Astrocyte of the spinal cord (primary cell): ENCODE measurements at regions not wholly inside any gene's neighbourhood (a gene's known extent, or its start where the extent isn't known, plus 50 kb on each side); places are given as distances from the start of the nearest gene placed in this dataset.

Experiments
- DNase-seq: peaks from one replicate; pipeline ENCODE4 v3.0.0; 2011; ENCODE audit warnings: low read depth, low spot score
- H3K4me3 ChIP-seq: 2 replicates; pipeline ENCODE4 v1.5.1; 2011; ENCODE audit warnings: low read depth, mild to moderate bottlenecking, low read length, moderate library complexity
- in situ Hi-C: cut with HindIII; loops from 2 replicates; pipeline ENCODE4 v1.10.0; 2017; ENCODE audit warnings: low sequenced_read_pairs
- TF ChIP-seq, protein P1 (sequence below): IDR thresholded peaks from 2 replicates; pipeline ENCODE4 v1.5.1; 2012; ENCODE audit warnings: low read depth, mild to moderate bottlenecking, low read length, inconsistent platforms

DNA sequence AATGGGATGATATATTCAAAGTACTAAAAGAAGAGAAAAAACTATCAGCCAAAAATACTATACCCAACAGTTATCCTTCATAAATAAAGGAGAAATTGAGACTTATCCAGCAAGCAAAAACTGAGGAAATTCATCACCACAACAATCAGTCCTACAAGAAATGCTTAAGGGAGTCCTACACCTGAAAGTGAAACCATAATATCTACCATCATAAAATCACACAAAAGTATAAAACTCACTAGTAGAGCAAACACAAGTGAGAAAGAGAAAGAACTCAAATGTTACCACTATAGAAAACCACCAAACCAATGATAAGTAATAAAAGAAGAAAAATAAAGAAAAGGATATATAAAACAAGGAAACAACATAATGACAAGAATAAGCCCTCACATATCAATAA lies 103.6 kb upstream of the NEO1 start:
- DNase-seq: no peak
- TF ChIP-seq, protein P1, sequence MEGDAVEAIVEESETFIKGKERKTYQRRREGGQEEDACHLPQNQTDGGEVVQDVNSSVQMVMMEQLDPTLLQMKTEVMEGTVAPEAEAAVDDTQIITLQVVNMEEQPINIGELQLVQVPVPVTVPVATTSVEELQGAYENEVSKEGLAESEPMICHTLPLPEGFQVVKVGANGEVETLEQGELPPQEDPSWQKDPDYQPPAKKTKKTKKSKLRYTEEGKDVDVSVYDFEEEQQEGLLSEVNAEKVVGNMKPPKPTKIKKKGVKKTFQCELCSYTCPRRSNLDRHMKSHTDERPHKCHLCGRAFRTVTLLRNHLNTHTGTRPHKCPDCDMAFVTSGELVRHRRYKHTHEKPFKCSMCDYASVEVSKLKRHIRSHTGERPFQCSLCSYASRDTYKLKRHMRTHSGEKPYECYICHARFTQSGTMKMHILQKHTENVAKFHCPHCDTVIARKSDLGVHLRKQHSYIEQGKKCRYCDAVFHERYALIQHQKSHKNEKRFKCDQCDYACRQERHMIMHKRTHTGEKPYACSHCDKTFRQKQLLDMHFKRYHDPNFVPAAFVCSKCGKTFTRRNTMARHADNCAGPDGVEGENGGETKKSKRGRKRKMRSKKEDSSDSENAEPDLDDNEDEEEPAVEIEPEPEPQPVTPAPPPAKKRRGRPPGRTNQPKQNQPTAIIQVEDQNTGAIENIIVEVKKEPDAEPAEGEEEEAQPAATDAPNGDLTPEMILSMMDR: no peak
- H3K4me3 ChIP-seq: no peak overlapping the region
- in situ Hi-C loops: no loop called here

DNA sequence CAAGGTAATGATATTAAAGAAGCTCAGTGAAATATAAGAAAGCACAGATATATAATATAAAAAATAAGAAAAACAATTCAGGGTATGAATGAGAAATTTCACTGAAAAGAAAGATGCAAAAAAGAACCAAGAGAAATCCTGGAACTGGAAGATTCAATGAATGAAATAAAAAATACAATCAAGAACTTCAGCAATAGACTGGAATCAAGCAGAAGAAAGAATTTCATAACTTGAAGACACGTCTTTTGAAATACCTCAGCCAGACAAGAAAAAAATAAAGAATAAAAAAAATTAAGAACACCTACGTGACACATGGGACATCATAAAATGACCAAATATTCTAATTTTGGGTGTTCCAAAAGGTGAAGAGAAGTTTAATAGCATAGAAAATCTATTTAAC lies 104.6 kb upstream of the NEO1 start:
- DNase-seq: no peak
- in situ Hi-C loops: no loop called here
- H3K4me3 ChIP-seq: no peak overlapping the region
- TF ChIP-seq, protein P1: no peak

DNA sequence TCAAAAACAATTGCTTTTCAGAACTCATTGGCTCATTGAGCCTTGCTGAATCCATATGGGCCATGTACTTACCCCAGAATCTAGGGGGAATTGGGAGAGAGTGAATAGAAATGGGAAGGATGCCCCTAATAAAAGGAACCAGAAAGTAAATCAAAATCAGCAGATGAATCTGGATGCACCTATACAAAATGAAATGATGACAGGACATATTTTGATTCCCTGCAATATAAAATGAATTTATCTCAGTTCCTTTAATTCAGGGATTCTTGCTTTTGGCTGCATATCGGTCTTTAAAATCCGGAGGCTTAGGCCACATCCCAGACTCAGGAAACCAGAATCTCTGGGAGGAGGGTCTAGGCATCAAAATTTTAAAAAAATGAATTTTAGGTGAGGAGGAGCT lies 107.7 kb upstream of the NEO1 start:
- DNase-seq: no peak
- in situ Hi-C loops: no loop called here
- H3K4me3 ChIP-seq: no peak overlapping the region
- TF ChIP-seq, protein P1: no peak

DNA sequence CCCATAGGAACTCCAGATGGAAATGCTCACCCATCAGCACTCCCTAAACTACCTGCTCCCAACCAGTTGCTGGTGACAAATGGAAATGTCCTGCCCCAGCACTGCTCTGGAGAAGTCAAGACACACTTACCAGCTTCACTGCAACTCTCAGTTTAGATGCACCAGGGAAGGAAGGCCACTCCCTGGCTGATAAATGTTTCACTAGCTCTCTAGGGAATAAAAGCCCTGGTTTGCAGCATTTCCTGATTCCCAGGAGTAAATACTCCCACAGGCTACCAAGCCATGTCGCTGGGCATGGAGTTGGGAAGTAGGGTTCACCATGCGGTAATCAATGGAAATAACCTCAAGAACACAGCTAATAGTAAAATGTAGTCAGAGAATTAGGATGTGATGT lies 112.0 kb upstream of the NEO1 start:
- in situ Hi-C loops: no loop called here
- H3K4me3 ChIP-seq: no peak overlapping the region
- DNase-seq: no peak
- TF ChIP-seq, protein P1: no peak

DNA sequence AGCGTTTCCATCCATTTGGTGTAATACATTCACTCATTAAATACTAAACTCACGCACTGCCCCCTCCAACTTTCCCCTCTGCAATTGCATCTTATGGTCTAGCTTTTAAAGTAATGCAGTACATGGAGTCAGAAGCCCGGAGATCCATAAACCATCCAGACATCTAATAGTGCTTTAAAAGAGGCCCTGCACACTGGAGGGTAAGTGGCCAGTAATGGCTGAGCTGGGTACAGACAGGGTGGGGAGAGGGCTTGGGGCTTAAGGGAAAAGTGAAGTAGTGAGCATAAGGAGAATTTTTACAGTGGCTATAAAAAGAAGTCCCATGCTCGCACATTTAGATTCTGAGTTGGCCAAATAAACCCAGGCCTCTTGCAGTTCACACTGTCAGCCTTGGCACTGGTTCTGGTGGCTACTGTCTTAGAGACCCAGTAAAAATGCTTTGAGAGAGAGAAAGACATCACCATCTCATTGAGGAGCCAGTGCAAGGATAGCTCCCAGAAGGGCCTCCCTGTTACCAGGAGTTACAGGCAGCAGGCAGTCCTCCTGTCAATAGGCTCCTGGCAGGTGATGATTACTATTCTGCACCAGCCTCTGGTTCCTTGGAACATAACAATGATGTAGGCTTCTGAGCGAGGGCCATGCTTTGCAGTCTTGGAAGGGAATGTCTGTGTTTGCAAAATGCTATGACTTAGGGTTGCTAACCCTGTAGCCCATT lies 112.6 kb upstream of the NEO1 start:
- no peak for DNase-seq
- in situ Hi-C loops: no loop called here
- TF ChIP-seq, protein P1: no peak
- H3K4me3 ChIP-seq: no peak overlapping the region

DNA sequence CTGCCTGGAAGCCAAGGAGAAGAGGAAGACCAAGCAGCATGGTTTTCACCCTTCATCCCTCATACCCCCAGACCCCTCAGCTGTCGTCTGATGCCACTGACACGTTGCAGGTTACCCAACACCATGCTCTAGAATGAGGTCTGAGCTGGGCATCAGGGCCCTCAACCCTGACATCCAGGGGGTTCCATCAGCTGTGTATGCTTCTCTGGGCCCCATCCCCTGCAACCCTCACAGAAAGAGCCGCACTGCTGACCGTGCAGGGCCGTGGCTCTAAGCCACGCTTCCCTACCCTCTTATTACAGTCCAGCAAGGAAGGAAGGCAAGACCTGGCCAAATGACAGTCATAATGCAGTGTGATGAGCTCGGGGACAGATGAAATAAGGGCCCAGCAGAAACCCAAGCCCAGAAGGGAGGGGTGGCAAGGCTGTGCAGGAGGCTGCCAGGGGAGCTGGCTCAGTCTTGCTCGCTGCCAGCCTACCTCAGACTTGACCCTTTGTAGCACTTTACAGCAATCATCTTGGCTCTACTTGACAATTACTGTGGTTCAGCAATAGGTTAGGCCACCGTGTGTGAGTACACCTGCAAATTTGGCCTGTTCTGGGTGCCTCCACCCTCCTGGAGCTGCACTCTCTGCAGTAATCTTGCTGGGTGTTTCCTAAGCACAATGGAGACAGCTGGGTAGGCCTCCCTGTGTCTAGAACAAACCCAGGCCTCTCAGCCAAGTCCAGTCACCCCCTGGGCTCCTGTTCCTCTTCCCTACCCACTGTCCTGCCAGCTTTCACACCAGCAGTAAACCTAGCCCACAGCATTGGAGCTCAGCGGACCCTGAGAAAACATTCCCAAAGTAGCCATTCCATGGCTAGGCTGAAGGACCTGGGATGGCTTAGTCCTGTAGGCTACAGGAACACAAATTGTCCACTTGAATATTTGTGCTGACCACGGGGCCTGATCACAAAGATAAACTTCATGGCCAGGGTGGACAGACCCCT lies 115.3 kb upstream of the NEO1 start:
- H3K4me3 ChIP-seq: no peak overlapping the region
- in situ Hi-C loops: no loop called here
- TF ChIP-seq, protein P1: no peak
- DNase-seq: no peak
